ENCODE measurements at regions not wholly inside any gene's neighbourhood (a gene's known extent, or its start where the extent isn't known, plus 50 kb on each side); places are given as distances from the start of the nearest gene placed in this dataset.

DNA sequence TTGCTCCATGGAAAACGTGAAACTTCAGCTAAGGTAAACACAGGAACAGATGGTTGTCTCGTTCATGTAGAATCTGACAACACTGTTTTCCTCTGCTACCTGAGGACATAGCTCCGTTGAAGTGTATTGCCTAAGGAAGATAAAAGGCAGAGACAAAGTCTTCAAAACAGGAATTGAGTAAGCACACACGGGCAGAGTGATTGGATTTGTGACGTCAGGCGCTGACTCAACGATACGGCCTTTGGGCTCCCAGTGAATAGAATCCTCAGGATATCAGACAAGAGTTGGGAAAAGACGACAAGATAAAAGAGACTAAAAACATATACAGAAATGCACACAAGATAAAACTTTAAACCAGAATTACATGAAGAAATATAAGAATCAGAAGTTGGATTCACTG, 787.1 kb upstream of the CTNND2 start:
- Histone ChIP-seq H3K4me2 (ENCODE audit: insufficient read depth in 1 of 2, low read depth in 2 of 2, low read length in 2 of 2) (no peak overlapping the region), H3K18ac (ENCODE audit: extremely low read depth, low read length) (no peak overlapping the region), H3K14ac (ENCODE audit: insufficient read length) (no peak overlapping the region), H4K8ac (ENCODE audit: extremely low read depth, insufficient read depth, low read length) (no peak overlapping the region), H3K4me3 (ENCODE audit: extremely low read depth in 1 of 4, insufficient read depth in 2 of 4, low read depth in 3 of 4, low read length in 4 of 4) (no peak overlapping the region), H2BK5ac (ENCODE audit: low read depth, low read length) (no peak overlapping the region), H2AK5ac (ENCODE audit: low read depth, low read length) (no peak overlapping the region), H3K23ac (ENCODE audit: insufficient read length) (no peak overlapping the region), H3K23me2 (ENCODE audit: low read depth, low read length) (no peaks in the 10 kb centered on the region), H3K4ac (replicated peaks; ENCODE audit: insufficient read length, low read depth, low read length) (no peak overlapping the region), H2BK120ac (replicated peaks; ENCODE audit: low read depth, low read length) (no peak overlapping the region), H4K5ac (ENCODE audit: insufficient read length, low read depth, low read length) (no peak overlapping the region), H2AFZ (ENCODE audit: low read length) (peak overlapping the region; percentile 99), H3K27me3 (replicated peaks in 1 of 4; ENCODE audit: control insufficient read depth in 3 of 4, extremely low read depth in 1 of 4, insufficient read depth in 3 of 4, low read length in 3 of 4) (no peaks in the 10 kb centered on the region), H3K79me1 (ENCODE audit: low read depth, low read length) (no peaks in the 10 kb centered on the region), H4K20me1 (replicated peaks in 1 of 2; ENCODE audit: control insufficient read depth in 1 of 2, insufficient read depth in 2 of 2, low read length in 2 of 2) (no peaks in the 10 kb centered on the region), H2BK20ac (ENCODE audit: low read length) (no peak overlapping the region), H3K4me1 (replicated peaks in 1 of 4; ENCODE audit: control insufficient read depth in 3 of 4, insufficient read depth in 4 of 4, low read length in 3 of 4) (peaks cover 0 to 1% (median 0%) of the 10 kb centered on the region in 4 experiments; a peak in 2 of 7 replicates), H2BK15ac (ENCODE audit: low read length) (no peak overlapping the region), H3K9me3 (ENCODE audit: insufficient read depth in 2 of 2, low read depth in 1 of 2, low read length in 1 of 2) (no peaks in the 10 kb centered on the region), H4K91ac (replicated peaks; ENCODE audit: insufficient read length, low read length) (no peak overlapping the region), H3K79me2 (ENCODE audit: control insufficient read depth in 1 of 2, insufficient read depth in 2 of 2, low read length in 2 of 2) (no peaks in the 10 kb centered on the region), H3K27ac (ENCODE audit: low read depth, low read length) (no peak overlapping the region), H3K9ac (replicated peaks in 1 of 4; ENCODE audit: extremely low read depth in 1 of 4, low read depth in 3 of 4, low read length in 3 of 4) (peak overlapping the region in 1 of 4 experiments; percentile 14; a peak in 1 of 7 replicates), H3K36me3 (ENCODE audit: control insufficient read depth in 2 of 4, insufficient read depth in 4 of 4, low read length in 3 of 4) (no peaks in the 10 kb centered on the region), H2BK12ac (ENCODE audit: low read depth, low read length) (no peak overlapping the region), H3K56ac (replicated peaks; ENCODE audit: insufficient read length, low read depth, low read length) (no peak overlapping the region)
- WGBS, 2 experiments (ENCODE audit: extremely low coverage in 1 of 2, insufficient coverage in 1 of 2, insufficient read length in 1 of 2, insufficient replicate concordance in 2 of 2, low coverage in 1 of 2, low lambda C conversion rate in 2 of 2, missing lambda C conversion rate in 1 of 2): 89% methylated on average over 9 of the region's 9 CpGs; no CpG with 5 or more reads in 1 of the 2 experiments
- CTCF ChIA-PET (ENCODE audit: partially characterized antibody): interaction anchor here (1.2 to 2.0 kb wide), 2 partner anchors 13 to 27 kb away, joined by 3 to 8 read pairs; no protein-coding TSS in a partner anchor
- POLR2A ChIA-PET (ENCODE audit: partially characterized antibody): no interaction called here
- DNase-seq (ENCODE audit: low read depth in 1 of 2, low spot score in 2 of 2): no peak
- FAIRE-seq: peak; percentile 78
- no peak for TF ChIP-seq RBBP5 (IDR thresholded peaks at IDR 0.05; ENCODE audit: borderline replicate concordance, low read depth, low read length)
- no peak for TF ChIP-seq GTF2F1 (IDR thresholded peaks at IDR 0.05; ENCODE audit: borderline replicate concordance, low read depth, low read length)
- no peak for TF ChIP-seq ZNF274 (IDR thresholded peaks at IDR 0.05; ENCODE audit: borderline replicate concordance, extremely low read depth, low read length)
- TF ChIP-seq YY1 (IDR thresholded peaks at IDR 0.05; ENCODE audit: low read depth, low read length): no peak
- TF ChIP-seq FOSL1 (IDR thresholded peaks at IDR 0.05; ENCODE audit: insufficient read depth, low read depth, low read length): no peak
- no peak for TF ChIP-seq TCF12 (IDR thresholded peaks at IDR 0.05; ENCODE audit: low read depth, low read length)
- TF ChIP-seq GABPA (IDR thresholded peaks at IDR 0.05; ENCODE audit: borderline replicate concordance, insufficient read depth, low read length): no peak
- TF ChIP-seq USF2 (IDR thresholded peaks at IDR 0.05; ENCODE audit: low read length): no peak
- TF ChIP-seq CBX8 (IDR thresholded peaks at IDR 0.05; ENCODE audit: borderline replicate concordance, low read depth, low read length): no peak
- no peak for TF ChIP-seq SRF (IDR thresholded peaks at IDR 0.05; ENCODE audit: low read depth, low read length)
- TF ChIP-seq CEBPB (IDR thresholded peaks at IDR 0.05; ENCODE audit: low read depth, low read length): no peak
- no peak for TF ChIP-seq PHF8 (conservative IDR thresholded peaks at IDR 0.05; ENCODE audit: low read depth, low read length)
- no peak for TF ChIP-seq SUZ12 (IDR thresholded peaks at IDR 0.05; ENCODE audit: low read length)
- TF ChIP-seq CHD2 (IDR thresholded peaks at IDR 0.05; ENCODE audit: low read length): no peak
- TF ChIP-seq SP2 (IDR thresholded peaks at IDR 0.05; ENCODE audit: low read length): no peak

Measured in H1 (cell line).